GM19395 (cell line): ENCODE measurements at regions not wholly inside any gene's neighbourhood (a gene's known extent, or its start where the extent isn't known, plus 50 kb on each side); places are given as distances from the start of the nearest gene placed in this dataset.
"Not testable (repeated sequence)": the region's sequence is repeated elsewhere in the genome, so short reads cannot be mapped to it uniquely, and the experiment has no call there.

Source experiments
- ATAC-seq: cut with Tn5 transposase; IDR thresholded peaks from one replicate; pipeline ENCODE4 v1.9.1; 2021; ENCODE audit warnings: mild to moderate bottlenecking, moderate library complexity; ENCODE audit not compliant: unreplicated experiment

GRCh38 chr7:153748885-153749284, 303.3 kb upstream of the DPP6 start:
- ATAC-seq = not testable (repeated sequence)

GRCh38 chr7:153765869-153766268, 286.3 kb upstream of the DPP6 start:
- not testable (repeated sequence) for ATAC-seq

DNA sequence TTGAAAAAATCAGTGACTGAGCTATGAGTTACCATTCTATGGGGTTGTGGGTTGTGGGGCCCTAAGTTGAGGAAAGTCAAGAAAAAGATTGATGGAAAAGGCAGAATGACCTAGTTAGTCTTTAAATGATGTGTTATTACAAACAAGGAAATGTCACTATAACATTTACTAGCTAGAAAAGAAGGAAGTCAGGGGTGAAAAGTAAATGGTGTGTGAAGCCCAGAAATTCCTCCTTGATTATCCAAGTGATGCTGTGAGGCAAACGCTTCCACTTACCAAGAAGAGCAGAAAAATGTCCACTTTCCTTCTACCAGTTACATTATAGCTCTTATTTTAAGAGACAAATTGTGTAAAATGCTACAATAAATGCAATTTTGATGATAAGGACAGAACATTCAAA, 285.3 kb upstream of the DPP6 start:
- ATAC-seq = not testable (repeated sequence)

- ATAC-seq = no peak
These were observed 279.2 kb upstream of the DPP6 start for GRCh38 chr7:153772966-153773365.

DNA sequence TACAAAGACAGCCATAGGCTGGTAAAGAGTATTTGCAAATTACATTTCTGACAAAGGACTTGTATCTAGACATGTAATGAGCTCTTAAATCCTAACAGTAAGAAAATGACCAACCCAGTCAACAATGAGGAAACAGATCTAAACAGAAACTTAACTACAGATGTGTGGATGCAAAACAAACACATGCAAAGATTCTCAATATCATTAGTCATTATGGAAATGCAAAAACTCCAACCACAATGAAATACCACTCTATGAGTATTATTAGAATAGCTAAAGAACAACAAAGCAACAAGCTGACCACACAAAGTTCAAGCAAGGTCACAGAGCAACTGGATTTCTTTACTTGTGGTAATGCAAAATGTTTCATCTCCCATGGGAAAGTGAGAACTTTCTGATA, 275.3 kb upstream of the DPP6 start:
- not testable (repeated sequence) for ATAC-seq

DNA sequence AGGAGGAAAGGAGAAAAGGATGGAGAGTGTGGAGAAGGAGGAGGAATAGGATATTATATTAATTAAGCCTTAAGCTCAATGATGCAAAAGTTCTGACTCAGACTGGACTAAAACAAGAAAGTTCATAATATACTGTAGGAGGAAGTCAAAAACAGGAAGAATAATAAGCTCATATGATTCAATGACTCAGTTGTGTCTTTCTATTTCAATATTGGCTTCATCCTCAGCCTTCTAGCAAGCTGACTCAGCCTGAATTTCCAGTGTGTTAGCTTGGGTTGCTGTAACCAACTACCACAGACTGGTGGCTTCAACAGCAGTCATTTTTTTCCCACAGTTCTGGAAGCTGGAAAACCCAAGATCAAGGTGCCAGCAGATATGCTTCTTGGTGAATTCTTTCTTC, 254.8 kb upstream of the DPP6 start:
- ATAC-seq = not testable (repeated sequence)

- no peak for ATAC-seq
These were observed 244.1 kb upstream of the DPP6 start for GRCh38 chr7:153808117-153808516.

DNA sequence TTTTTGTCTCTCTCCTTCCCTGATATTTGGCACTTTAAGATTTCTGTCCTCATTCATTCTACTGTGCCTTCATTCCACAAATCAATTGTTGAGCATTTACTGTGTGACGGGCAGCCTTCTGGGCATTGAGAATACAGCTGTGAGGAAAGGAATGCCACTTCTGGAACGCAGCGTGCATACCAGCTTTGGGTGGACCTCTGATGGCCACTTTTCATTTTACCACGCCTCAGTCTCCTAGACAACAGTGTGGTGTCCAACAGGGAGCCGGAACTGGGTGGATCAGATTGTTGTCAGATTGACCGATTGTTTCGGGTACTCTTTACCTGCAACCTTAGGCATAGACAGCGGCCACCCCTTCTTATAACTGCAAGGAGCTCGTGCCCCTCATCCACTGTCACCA, 222.7 kb upstream of the DPP6 start:
- ATAC-seq = no peak

DNA sequence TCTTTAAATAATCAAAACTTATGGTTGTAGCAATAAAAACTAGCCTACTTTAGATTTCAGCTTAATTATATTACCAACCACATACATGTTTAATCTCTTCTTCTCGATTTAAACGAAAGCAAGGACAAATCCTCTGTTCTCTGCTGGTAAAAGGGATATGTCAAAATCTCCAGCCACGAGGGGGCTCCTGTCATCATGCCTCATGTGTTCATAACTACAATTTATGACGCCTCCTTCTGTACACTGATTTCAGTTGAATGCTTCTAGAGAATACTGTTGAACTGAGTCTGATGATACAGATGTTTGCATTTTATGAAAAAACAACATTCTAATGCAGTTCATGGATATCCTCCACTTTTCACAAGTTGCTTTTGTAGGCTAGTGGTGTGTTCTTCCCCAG, 220.0 kb upstream of the DPP6 start:
- ATAC-seq = no peak

GRCh38 chr7:153835103-153835502, 217.1 kb upstream of the DPP6 start:
- no peak for ATAC-seq

GRCh38 chr7:153835712-153836265, 216.4 kb upstream of the DPP6 start:
- ATAC-seq = no peak

GRCh38 chr7:153838591-153838990, 213.6 kb upstream of the DPP6 start:
- ATAC-seq = no peak

DNA sequence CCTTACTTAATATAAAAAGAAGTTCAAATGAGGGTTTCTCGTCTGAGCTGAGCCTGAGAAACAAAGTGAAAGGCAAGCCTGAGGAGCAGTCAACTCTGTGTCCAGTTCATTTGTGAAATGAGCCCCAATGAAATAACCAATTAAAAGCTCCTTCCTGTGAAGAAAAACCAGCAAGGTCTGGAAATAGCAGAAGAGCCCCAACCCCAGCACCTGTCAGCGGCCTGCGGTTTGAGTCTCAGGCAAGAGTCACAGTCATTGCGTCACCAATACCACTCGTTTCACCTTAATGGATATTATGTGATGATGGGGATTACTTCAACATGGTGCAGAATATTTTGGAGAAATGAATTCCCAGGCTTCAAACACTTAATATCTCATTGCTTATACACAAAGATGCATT, 211.3 kb upstream of the DPP6 start:
- ATAC-seq = no peak

DNA sequence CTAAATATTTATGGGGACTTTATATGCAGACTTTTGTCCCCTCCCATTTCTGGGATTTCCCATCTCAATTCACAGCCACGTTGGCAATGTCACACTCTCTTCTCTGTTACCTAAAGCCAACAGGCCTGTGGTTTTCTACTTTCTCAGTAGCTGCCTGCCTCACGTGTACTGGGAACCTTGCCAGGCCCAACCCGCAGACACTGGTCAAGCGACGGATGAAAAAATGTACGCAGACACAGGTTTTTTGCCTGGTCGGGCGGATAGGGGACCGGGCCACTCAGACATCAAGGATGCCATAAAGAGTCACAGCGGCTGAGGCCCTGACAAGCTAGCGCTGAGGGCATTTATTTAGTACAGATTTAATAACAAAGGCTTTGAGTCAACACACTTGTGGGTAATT, 204.4 kb upstream of the DPP6 start:
- ATAC-seq = no peak

DNA sequence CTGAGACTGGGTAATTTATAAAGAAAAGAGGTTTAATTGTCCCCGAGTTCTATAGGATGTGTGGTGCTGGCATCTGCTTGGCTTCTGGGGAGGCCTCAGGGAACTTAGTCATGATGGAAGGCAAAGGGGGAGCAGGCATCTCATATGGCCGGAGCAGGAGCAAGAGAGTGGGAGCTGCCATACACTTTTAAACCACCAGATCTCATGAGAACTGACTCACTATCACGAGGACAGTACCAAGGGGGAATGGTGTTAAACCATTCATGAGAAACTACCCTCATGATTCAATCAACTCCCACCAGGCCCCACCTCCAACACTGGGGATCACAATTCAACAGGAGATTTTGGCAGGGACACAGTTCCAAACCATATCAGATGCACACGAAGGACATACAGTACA, 199.9 kb upstream of the DPP6 start:
- no peak for ATAC-seq

GRCh38 chr7:153858355-153858754, 193.8 kb upstream of the DPP6 start:
- ATAC-seq = no peak

GRCh38 chr7:153859239-153859638, 193.0 kb upstream of the DPP6 start:
- ATAC-seq = no peak

GRCh38 chr7:153886506-153887441, 165.4 kb upstream of the DPP6 start:
- ATAC-seq = no peak

- ATAC-seq = no peak
These were observed 164.2 kb upstream of the DPP6 start for GRCh38 chr7:153887749-153888569.

DNA sequence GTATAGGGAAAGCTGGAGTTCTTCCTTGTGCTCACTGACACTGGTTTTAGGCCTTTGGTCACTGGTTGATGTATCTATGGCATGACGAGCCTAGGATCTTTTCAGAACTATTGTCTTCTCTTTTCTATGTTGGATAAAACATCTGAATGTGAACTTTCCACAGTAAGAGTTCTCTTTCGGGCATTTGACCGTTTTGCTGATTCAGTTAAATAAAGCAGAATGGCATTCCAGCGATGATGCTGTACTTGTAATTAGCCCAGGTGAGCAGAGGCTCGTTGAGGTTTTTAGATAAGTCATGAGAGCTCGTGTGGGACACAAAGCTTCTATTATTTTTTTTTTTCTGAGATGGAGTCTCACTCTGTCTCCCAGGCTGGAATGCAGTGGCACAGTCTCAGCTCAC, 160.2 kb upstream of the DPP6 start:
- no peak for ATAC-seq

DNA sequence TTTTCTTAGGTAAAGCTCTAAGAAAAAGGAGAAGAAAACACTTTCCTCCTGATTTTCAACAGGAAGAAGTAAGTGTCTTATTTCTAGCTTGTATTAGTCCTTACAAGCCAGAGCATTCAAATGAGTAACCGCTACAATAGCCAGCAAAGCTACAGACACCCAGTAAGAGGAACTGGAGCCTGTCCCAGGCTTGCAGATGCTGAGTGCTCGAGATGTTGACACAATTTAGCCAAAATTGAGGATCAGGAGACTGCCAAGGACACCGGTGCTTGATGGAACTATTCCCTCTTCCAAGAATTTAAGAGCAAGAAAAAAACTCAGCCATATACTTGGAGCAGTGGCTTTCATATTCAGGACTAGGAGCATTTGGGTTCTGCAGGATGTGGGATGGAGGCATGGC, 149.3 kb upstream of the DPP6 start:
- no peak for ATAC-seq

- ATAC-seq = no peak
These were observed 140.0 kb upstream of the DPP6 start for GRCh38 chr7:153912211-153912610.
